ENCODE measurements at regions not wholly inside any gene's neighbourhood (a gene's known extent, or its start where the extent isn't known, plus 50 kb on each side); places are given as distances from the start of the nearest gene placed in this dataset.

DNA sequence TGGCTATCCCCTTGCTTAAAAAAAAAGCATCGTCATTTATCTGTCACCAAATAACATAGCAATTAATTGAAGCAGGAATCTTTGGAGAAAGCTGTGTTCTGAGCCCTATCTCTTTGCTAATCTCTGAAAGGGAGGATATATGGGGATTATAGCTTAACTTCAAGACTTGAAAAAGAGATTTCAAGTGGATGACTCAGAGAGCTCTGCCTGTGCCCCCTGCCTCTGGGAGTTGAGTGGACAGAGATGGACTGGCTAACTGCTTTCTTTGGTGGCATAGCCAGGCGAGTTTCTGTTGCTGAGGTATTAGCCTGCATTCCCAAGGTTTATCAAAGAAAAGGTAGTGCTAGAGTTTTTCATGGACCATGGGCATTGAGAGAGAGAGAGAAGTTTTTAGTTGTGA lies 91.6 kb downstream of the DDIT4L start:
- no peaks in the 10 kb centered on the region for H3K9me3 ChIP-seq (ENCODE audit: control insufficient read depth, insufficient read depth, low read depth, low read length)
- H3K4me3 ChIP-seq (ENCODE audit: low read depth, low read length), result no peak overlapping the region
- H3K4me1 ChIP-seq (ENCODE audit: control insufficient read depth, insufficient read depth, low read length), result no peaks in the 10 kb centered on the region
- H3K27ac ChIP-seq (ENCODE audit: extremely low read depth, low read depth, low read length), result no peak overlapping the region
- ChIA-PET POLR2A (no interaction called here), CTCF (interaction anchor here (1.5 kb wide), 1 partner anchor 101 kb away, joined by 5 read pairs; no protein-coding TSS in a partner anchor)
- no peaks in the 10 kb centered on the region for H3K36me3 ChIP-seq (ENCODE audit: control insufficient read depth in 2 of 2, insufficient read depth in 1 of 2, low read length in 2 of 2)
- TF ChIP-seq ZNF394 (tag by site-specific recombination; IDR thresholded peaks at IDR 0.05; ENCODE audit: borderline replicate concordance) (no peak), ZNF624 (tag by site-specific recombination; IDR thresholded peaks at IDR 0.05) (no peak)

GRCh38 chr4:100098011-100098545 lies 92.2 kb downstream of the DDIT4L start:
- no peak for TF ChIP-seq ZNF596 (tag by site-specific recombination; IDR thresholded peaks at IDR 0.05)
- TF ChIP-seq ZNF157 (tag by site-specific recombination; IDR thresholded peaks at IDR 0.05), result no peak
- no peak for TF ChIP-seq IKZF3 (tag by site-specific recombination; IDR thresholded peaks at IDR 0.05)
- no peak for TF ChIP-seq ZNF624 (tag by site-specific recombination; IDR thresholded peaks at IDR 0.05)
- no peak for TF ChIP-seq ZNF19 (tag by site-specific recombination; IDR thresholded peaks at IDR 0.05; ENCODE audit: low read depth)
- POLR2A ChIA-PET, result no interaction called here
- Histone ChIP-seq H3K9me3 (ENCODE audit: control insufficient read depth, insufficient read depth, low read depth, low read length) (no peaks in the 10 kb centered on the region), H3K27ac (ENCODE audit: extremely low read depth, low read depth, low read length) (no peak overlapping the region), H3K4me1 (ENCODE audit: control insufficient read depth, insufficient read depth, low read length) (no peaks in the 10 kb centered on the region), H3K4me3 (ENCODE audit: low read depth, low read length) (no peak overlapping the region), H3K36me3 (ENCODE audit: control insufficient read depth in 2 of 2, insufficient read depth in 1 of 2, low read length in 2 of 2) (no peaks in the 10 kb centered on the region)
- CTCF ChIA-PET, result interaction anchor here (1.5 kb wide), 1 partner anchor 100 kb away, joined by 5 read pairs; no protein-coding TSS in a partner anchor

DNA sequence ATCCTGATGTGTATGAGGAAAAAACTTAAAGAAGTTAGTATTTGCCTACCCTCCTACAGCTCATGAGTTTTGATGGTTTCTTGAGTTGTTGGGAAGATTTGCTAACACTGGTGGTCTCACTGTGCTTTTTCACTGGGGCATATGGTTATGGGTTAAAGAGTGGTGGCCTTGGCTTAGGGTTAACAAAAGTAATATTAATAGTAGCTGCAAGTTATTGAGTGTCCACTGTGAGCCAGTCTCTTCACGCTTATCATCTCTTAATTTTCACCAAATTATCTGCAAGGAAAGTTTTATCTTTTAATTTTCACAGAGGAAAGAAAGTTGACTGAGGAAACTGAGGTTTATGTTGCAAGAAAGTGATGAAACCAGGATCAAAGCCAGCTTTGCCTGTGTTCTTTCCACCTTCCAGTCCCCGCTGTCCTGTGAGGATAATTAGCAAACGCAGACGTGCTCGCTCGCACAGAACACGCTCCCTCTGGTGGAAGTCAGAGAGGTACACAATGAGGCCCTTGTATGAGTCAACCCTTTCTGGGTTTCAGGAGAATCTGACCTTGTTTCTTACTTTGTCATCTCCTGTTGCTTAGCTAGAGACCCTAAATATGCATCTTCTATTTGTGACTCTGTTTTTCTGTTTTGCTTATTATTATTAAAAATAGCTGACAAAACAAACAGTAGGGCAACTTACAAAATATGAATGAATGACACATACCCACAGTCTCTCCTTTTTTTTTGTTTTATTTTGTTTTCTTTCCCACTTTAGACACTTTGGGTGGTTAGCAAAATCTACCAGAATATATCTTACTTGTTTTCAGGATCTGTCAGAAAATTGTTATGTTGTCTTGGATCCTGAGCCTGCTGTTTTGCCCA lies 94.3 kb downstream of the DDIT4L start:
- no peaks in the 10 kb centered on the region for H3K9me3 ChIP-seq (ENCODE audit: control insufficient read depth, insufficient read depth, low read depth, low read length)
- no peak overlapping the region for H3K27ac ChIP-seq (ENCODE audit: extremely low read depth, low read depth, low read length)
- TF ChIP-seq CTCF (tag by site-specific recombination; IDR thresholded peaks at IDR 0.05), result peak; percentile 24; the same call in 1 of the 2 replicates
- TF ChIP-seq ZNF660 (tag by site-specific recombination; IDR thresholded peaks at IDR 0.05), result 0 out of 2 replicates have a peak, but pooled peaks have one; percentile 28
- TF ChIP-seq ATF2 (tag by site-specific recombination; IDR thresholded peaks at IDR 0.05; ENCODE audit: low read depth), result no peak
- CTCF ChIA-PET, result interaction anchor here (0.6 to 1.5 kb wide), 8 partner anchors 9 to 891 kb away, joined by 3 to 15 read pairs (median 4); no protein-coding TSS in a partner anchor
- no peaks in the 10 kb centered on the region for H3K4me1 ChIP-seq (ENCODE audit: control insufficient read depth, insufficient read depth, low read length)
- POLR2A ChIA-PET, result no interaction called here
- H3K4me3 ChIP-seq (ENCODE audit: low read depth, low read length), result no peak overlapping the region
- H3K36me3 ChIP-seq (ENCODE audit: control insufficient read depth in 2 of 2, insufficient read depth in 1 of 2, low read length in 2 of 2), result no peaks in the 10 kb centered on the region

DNA sequence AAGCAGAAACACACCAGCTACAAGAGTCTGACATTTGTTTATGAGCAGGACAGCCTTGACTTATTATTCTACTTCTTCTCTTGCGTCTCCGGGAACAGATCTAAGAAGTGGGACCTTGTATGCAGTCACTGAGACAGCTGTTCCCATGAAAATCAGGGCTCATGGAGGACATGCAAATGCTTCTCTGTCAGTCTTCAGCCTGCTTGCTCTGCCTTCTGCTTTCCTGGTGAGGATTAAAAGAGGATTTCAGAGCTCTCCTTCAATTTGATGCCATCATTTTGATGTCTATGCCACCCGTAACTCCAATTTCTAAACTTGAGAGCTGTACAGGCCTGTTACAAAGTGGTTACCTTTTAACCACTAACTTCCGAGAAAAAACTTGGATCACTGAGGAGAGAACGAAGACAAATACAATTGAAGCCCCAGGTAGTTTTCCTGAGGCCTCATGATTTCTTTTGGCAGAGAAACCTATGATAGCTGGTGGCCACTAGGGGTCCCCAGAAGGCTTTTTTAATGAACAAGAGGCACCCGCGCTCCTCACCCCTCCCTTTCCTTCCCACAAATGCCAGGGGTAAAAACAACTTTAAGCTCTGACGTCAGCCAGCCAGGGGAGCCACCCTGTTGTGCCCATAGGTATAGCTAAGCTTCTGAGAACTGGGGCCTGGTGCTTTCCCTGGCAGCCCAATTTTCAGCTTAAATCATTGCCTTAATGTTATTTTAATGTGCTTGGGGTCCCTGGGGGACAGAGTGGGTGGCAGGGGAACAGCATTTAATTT lies 97.0 kb downstream of the DDIT4L start:
- CTCF ChIA-PET, result interaction anchor here (0.6 to 2.8 kb wide), 13 partner anchors 9 to 714 kb away, joined by 3 to 8 read pairs (median 3); no protein-coding TSS in a partner anchor
- no peak overlapping the region for H3K27ac ChIP-seq (ENCODE audit: extremely low read depth, low read depth, low read length)
- TF ChIP-seq KLF17 (tag by site-specific recombination; IDR thresholded peaks at IDR 0.05) (no peak), ZIC2 (tag by site-specific recombination; IDR thresholded peaks at IDR 0.05) (peak; percentile 28; the same call in 1 of the 2 replicates), ZBTB17 (tag by site-specific recombination; IDR thresholded peaks at IDR 0.05) (peak; percentile 42), KLF8 (tag by site-specific recombination; IDR thresholded peaks at IDR 0.05) (no peak), ZNF843 (tag by site-specific recombination; IDR thresholded peaks at IDR 0.05) (no peak), GLIS2 (tag by site-specific recombination; IDR thresholded peaks at IDR 0.05) (peak; percentile 55), ZXDB (tag by site-specific recombination; IDR thresholded peaks at IDR 0.05) (no peak), ATF2 (tag by site-specific recombination; IDR thresholded peaks at IDR 0.05; ENCODE audit: low read depth) (0 out of 2 replicates have a peak, but pooled peaks have one; percentile 32), GLIS1 (tag by site-specific recombination; IDR thresholded peaks at IDR 0.05) (peak; percentile 98), ZNF629 (tag by site-specific recombination; IDR thresholded peaks at IDR 0.05) (peak; percentile 65), ZNF654 (tag by site-specific recombination; IDR thresholded peaks at IDR 0.05; ENCODE audit: low read depth) (peak; percentile 76)

More for the DNA sequence above, 97.0 kb downstream of the DDIT4L start:
- Histone ChIP-seq H3K4me3 (ENCODE audit: low read depth, low read length) (no peak overlapping the region), H3K9me3 (ENCODE audit: control insufficient read depth, insufficient read depth, low read depth, low read length) (no peaks in the 10 kb centered on the region), H3K4me1 (ENCODE audit: control insufficient read depth, insufficient read depth, low read length) (no peaks in the 10 kb centered on the region), H3K36me3 (ENCODE audit: control insufficient read depth in 2 of 2, insufficient read depth in 1 of 2, low read length in 2 of 2) (no peaks in the 10 kb centered on the region)
- POLR2A ChIA-PET, result no interaction called here

Measured in HEK293 (cell line).